Fibroblast of skin of left biceps (primary cell): ENCODE measurements at regions not wholly inside any gene's neighbourhood (a gene's known extent, or its start where the extent isn't known, plus 50 kb on each side); places are given as distances from the start of the nearest gene placed in this dataset.

Source experiments
- DNase-seq, 2 experiments: peaks; one replicate each; pipeline ENCODE4 v3.0.0-alpha.2; 2013; ENCODE audit warnings: low read depth in 2 of 2

DNA sequence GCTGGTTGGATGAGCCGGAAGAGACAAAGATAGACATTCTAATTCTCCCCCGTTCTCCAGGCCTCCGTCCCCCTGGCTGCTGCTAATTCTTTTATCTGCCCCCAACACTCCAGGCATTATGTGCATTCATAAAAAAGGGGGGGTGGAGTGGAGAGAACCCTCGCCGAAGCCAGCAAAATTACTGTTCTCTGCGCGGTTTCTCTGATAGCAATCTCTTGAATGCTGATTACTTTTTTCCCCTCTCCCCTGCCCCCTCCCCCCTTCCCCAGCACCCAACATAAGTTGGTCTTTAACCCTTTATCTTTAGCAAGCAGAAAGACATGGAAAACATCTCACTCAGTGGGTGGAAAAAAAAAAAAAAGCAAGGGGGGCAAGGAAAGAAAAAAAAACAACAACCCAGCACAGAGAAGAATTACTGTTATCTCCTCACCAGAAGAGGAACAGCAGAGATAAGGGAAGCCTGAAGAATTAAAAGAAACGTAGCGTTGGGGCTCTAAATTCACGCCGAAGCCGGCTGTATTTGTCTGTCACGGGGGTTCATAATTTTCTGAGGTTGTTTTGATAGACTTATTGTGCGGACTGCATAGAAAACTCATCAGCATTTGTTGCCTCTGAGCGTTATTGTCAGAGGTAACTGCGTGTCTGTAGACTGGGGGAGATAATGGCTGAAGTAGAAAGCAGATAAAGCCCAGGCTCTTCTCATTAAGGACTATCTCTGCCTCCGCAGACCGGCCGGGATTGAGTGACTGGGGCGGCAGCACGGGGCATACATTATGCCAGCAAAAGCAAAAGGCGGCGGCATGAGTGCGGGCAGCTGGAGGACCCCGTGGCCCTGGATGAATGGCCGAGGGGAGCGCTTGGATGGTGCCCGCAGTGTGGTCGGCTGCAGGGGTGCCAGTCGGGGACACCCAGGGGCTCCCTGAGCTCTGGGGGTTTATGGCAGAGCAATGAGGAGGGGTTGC, 126.9 kb downstream of the MRM1 start:
- DNase-seq = no peak

DNA sequence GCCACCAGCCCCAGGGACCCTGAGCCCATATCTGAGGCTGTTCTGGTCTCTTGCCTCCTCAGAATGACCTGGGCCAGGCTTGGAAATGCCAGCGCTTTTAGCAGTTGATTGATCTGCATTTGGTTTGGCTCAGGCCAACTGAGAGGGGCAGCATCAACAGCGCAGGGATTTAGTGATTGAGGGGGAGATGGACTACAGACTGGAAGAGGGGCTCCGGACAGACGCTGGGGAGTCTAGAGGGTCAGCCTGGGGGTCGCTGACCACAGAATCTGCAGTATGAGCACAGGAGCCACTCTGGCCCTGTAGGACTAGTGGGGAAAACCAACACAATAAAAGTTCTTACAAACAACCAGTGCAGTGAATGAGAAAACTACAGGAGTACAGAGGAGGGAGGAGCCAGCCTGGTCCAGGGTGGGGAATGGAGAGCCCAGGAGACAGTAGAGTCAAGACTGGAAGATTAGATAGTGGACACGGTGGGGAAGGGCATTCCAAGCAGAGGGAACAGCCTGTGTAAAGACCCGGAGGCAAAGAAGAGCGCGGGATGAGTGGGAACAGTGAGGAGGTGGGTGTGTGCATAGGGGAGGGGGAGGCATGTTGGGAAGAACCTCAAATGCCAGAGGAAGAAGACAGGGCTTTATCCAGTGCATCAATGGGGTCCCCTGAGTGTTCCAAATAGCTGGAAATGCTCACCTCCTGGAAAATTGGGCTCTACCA, 128.9 kb downstream of the MRM1 start:
- no peak for DNase-seq

DNA sequence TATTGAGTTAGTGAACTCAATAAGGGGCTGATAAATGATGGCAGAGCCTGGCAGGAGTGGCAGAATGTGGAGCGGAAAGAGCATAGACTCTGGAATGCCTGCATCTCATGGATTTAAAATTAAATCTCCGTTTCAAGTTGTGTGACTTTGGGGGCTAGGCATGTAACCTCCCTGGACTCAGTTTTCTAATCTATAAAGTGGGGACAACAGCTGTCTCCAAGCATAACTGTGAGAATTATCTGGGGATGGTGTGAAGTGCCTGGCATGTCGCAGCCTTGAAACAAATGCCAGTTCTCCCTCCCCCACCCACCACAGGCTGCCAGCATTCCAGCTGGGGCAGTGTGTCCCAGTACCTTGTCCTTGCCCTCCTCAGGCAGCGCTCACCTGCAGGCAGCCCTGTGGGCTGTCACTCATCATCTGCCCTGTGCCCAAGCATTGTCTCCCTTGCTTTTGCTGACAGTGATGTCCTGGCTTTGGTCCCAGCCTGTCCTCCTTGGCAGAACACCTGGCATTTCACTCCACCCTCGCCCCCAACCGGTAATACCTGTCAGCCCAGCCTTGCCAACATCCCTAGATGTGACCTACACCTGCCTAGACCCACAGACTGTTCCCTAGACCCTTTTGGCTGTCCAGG, 129.6 kb downstream of the MRM1 start:
- DNase-seq = no peak

DNA sequence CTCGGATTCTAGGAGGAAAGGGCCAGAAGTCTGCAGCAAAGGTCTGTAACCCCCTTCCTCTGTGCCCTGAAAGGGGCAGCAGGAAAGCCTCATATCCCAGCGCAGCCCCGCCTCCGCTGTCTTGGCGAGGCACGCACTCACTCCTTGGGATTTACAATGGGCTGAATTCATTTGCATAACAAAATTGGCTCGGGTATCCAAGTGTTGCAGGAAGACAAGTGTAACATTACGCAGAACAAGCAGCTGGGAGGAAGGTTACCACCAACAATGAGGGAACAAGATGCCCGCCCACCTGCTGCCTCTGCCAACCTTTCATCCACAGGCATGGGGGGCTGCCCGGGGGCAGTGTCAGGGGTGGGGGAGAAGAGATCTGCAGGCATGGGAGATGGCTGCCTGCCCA, 130.4 kb downstream of the MRM1 start:
- DNase-seq = no peak

DNA sequence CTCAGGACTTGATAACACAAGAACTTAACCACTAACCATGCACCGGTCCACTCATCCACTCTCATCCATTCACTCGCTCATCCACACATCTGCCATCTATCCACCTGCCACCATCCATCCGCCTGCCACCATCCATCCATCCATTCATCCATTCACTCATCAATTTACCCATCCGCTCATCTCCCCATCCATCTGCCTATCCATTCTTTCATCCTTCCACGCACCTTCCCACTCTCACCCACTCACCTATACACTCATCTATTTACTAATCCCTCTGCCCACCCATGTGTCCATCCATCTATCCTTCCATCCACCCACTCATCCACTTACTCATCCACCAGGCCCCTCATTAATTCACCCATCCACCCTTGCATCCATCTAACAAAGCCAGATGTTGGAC, 131.0 kb downstream of the MRM1 start:
- no peak for DNase-seq

DNA sequence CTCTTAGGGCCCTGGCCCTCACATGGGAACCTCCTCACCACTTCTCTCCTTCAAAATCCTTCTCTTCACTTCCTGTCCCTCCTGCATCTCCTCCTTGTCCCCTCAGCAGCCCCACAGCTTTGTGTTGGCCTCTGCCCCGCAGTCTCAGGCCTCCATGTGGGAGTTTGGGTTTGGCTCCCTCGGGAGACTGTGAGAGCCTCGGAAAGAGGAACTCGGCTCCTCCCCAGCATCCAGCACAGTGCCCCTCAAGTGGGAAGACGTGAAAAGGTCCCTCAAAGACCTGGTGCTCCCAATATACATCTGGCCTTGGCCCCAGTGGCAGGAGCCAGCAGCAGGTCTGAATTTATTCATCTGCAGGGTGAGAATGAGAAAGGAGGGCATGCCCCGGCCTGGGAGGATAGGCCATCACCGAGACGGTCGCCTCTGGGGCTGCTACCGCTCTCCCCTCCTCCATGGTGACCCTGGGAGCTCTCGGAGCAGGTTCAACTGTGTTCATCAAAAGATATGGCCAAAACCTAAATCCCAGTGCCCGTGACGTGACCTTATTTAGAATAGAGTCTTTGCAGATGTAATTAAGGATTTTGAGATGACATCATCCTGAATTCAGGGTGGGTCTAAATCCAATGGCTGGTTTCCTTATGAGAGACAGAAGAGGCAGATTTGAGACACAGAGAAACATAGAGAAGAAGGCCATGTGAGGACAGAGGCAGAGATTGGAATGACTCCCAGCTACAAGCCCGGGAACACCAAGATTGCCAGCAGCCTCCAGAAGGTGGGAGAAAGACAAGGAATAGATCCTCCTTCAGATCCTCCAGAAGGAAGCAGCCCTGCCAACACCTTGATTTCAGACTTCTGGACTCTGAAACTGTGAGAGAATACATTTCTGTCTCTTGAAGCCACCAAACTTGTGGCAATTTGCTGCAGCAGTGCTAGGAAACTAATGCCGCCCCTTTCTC, 135.1 kb downstream of the MRM1 start:
- no peak for DNase-seq

DNA sequence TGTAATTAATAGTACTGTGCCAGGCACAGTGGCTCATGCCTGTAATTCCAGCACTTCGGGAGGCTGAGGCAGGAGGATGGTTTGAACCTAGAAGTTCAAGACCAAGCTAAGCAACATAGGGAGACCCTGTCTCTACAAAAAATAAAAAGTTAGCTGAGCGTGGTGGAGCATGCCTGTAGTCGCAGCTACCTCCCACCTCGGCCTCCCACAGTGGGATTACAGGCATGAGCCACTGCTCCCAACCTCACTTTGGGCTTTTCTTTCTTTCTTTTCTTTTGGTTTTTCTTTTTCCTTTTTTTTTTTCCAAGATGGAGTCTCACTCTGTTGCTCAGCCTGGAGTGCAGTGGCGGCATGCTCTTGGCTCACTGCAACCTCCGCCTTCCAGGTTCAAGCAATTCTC, 137.8 kb downstream of the MRM1 start:
- no peak for DNase-seq

DNA sequence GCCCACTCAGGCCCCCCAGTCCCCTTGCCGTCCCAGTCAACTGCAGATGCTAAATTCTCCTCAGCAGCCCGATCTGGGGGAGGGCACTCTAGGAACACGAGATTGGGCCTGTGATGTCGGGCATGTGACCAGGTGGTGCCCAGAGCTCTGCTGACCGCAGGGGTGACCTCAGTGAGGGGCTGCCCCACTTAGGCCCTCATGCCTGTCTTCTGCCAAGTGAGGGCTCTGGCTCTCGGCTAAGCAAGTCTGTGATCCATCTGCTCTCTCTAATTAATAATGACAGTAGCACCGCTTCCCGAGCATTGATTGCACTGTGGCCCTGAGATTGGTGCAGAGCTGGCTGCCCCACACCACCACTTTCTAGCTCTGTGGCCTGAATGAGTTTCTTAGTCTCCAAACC, 138.8 kb downstream of the MRM1 start:
- DNase-seq = no peak

DNA sequence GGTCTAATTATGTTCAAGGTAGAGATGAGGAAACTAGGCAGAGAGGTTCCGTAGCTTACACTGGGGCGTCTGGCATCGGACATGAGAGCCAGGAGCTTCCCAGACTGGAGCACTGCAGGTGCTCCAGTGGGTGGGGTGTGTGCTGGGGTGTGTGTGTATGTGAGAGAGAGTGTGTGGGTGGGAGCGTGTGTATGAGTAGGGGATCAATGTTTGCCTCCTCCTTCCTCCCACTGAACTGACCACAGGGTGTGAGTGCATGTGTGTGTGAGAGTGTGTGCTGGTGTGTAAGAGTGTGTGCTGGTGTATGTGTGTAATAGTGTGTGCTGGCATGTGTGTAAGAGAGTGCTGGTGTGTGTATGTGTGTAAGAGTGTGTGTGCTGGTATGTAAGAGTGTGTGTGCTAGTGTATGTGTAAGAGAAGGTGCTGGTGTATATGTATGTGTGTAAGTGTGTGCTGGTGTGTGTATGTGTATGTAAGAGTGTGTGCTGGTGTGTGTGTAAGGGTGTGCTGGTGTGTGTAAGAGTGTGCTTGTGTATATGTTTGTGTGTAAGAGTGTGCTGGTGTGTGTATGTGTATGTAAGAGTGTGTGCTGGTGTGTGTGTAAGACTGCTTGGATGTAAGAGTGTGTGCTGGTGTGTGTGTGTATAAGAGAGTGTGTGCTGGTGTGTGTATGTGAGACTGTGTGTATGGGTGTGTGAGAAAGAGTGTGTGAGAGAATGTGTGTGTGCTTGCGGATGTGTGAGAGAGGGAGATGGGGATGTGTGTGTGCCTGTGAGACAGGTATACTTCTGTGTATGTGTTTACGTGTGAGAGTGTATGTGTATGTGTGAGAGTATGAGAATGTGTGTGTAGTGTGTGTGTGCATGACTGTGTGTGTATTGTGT, 139.9 kb downstream of the MRM1 start:
- DNase-seq = no peak

DNA sequence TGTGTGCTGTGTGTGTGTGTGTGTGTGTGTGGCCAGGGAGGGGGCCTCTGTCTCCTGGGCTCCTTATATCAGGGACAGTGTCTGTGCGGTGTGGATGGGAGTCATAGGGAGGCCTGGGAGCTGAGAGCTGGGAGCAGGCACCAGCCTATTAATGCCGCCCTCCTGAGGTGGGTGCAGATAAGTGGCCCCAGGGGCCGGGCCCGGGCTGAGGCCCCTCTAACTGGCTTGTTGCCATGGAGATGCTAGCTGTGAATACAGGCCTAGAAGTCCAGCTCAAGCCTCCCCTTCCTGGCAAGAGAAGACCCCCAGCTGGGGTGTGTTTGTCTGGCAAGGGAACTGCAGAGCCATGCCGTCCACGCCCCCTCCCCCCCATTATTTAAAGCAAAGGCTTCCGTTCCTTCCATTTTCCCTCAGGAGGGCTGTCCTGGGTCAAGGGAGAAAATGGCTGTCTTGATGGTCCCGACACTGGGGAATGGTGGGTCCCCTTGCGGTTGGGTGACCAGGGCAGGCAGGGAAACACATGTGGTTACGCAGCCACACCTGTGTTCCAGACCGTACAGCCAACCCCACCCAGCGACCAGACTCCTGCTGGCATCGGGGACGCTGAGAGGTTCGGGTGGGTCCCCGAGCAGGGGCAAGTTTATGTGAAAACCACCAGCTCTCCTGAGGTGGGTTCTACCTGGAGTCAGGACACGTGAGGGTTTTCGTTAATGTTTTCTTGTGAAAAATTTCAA, 141.1 kb downstream of the MRM1 start:
- no peak for DNase-seq

DNA sequence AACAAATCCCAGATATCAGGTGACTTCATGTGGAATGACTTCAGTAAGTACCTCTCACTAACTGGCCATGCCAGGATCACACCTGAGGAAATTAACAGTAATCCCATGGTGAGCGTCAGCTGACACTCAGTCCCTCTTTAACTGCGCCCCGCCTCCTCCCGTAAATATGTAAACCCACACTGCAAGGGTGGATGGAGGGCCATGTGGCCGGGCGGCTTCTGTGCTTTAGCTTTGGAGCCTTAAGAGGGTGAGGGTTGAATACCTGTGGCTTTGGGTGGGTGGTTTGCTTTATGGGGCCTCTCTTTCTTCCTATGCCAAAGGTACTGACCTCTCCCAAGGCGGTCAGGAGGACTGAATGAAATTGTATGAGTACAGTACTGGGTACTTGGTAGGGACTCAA, 141.7 kb downstream of the MRM1 start:
- DNase-seq = no peak

DNA sequence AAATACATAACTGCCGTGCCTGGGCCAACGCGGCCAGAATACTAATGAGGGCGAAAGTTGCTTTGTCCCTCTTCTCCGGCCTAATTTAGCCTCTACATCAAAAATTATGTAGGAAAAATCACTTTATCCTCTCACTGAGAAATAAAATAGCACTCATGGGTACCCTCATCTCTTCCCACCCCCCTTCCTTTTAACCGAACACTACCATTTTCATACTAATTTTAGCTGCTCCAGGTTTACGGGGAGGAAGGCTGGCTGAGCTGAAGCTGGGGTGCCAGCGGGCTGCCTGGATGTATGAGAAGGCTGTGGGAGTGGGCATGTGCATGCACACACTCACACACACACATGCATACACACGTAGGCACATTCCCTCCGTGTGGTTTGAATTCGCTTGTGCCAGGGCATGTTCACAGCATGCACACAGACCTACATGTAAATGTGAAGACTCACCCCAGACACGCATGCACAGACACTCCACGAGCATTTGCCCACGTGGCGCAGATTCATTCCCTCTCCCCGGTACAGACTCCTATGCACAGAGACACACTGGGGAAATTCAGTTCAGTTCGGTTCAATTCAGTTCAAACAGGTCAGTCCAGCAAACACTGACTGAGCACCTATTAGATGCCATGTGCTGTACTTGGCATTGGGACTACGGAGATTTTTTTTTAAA, 145.1 kb downstream of the MRM1 start:
- DNase-seq = no peak

DNA sequence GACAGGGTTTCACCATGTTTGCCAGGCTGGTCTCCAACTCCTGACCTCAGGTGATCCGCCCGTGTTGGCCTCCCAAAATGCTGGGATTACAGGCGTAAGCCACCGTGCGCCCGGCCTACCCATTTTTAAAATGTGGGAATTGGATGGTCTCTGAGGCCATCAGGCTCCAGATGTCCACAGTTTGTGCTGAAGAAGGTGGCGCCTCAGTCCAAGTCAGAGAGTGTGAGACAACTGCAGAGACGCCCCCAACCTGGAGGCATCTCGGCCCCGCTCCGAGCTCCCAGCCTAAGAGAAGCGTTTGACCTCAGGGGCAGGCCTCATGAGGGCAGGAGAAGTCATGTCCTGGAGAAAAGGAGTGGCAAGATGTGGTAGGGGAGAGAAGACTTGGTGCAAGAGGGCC, 146.5 kb downstream of the MRM1 start:
- DNase-seq = no peak

DNA sequence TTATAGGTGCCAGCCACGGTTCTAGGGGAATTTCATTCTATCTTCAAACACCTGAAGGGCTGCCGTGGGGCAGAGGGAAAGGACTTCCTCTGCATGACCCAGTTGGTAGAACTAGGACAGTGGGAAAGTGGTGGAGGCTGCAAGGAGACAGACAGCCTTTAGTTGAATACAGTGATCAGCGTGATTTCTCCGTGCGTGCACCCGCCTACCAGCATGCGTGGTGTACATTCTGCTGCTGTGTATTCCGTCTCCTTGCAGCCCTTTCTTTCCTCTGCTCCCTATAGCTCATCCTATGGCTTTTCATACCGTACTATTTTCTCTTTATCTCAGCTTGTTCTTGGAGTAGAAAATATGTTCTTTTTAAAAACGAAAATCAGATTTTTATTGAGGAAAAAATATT, 146.9 kb downstream of the MRM1 start:
- no peak for DNase-seq

DNA sequence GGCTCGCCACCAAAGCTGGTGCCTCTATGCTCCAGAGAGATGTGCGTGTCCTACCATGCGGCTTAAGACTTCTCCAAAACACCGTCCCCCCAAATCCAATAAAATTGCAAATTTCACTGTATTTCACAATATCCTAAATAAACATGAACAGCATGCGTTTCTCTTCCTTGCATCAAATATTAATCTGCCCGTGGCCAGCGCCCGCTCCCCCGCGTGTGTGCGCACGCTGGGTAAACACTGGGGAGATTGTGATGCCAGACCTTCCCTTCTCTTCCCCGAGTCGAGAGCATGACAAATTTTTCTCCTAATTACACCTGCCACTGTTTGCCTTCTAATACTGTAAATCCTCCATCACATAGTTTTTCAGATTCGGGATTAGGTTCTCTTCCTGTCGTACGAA, 148.1 kb downstream of the MRM1 start:
- no peak for DNase-seq

DNA sequence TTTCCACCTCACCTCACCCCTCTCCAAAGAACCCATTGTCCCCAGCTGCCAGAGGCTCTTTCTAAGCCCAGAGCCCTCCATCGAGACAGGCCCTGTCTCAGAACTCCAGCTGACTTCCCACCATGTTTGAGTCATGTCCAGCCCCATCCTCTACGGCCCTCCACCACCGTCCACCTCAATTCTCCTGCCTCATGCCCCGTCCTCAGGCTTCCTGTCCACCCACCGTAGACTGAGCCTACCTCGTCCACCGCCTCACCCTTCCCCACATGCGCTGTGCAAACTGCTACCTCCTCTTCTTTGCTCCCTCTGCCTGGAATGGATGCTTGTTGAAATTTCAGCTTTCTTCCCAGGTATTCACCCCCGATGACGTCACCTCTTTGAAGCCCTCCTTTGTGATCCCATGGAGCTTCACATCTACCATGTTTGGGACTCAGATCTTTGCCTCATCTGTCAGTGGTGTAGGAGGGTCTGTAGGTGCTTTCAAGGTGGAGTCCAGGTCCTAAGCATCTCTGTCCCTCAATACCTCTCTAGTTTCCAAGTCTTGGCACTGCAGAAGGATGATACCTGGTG, 149.0 kb downstream of the MRM1 start:
- DNase-seq = no peak

DNA sequence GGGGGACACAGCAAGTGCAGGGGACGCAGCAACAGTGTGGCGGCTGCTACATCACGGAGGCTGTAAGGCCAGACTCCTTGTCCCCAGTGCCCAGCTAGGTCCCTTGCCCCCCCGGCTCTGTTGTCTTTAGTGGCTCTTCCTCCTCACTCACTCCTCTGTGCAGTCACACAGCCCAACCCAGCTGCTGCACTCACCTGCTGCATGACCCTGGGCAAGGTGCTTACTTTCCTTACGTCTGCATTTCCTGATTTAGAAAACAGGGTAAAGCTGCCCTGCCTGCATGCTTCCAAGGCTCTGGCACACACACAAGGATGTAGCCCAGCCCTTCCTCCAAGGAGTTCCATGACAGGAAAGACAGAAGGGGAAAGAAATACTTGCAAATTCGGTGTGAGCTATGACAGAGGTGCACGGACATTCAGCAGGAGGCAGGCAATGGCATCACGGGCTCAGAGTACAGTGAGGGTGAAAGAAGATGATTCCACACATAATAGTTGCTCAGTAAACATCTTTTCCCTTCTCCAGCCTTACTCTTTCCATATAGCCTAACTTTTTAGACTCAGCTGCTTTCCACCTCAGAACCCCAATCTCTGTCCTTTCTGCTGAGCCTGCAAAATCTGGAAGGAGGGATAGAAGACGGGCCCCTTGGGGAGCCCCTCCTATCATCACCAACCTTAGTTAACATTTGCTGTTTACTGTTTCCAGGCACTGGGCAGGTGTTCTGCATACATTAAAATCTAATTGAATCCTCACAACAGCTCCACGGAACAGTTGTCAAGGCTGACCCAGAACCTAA, 150.9 kb downstream of the MRM1 start:
- no peak for DNase-seq

DNA sequence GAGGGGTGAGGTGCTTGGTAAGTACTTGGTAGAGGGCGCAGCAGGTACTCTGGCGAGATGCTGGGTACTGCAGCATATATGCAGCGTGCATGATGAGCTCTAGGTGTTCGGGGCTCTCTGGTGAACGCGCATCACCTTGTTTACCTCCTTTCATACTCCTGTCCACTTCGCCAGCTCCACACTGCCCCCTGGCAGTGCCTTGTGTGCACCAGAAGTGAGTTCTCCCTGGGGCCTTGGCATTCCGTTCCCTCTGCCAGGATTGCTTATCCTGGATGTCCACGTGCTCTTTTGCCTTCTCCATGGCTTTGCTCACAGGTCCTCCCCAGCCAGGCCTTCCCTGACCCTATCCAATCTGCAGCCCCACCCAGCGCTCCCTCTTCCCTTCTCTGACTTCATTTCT, 154.2 kb downstream of the MRM1 start:
- DNase-seq = no peak
